IMR-90 (cell line): ENCODE measurements at regions not wholly inside any gene's neighbourhood (a gene's known extent, or its start where the extent isn't known, plus 50 kb on each side); places are given as distances from the start of the nearest gene placed in this dataset.

Source experiments
- ATAC-seq: fragments of 200-7000 bp; cut with Tn5 transposase; 2 replicates; pipeline ENCODE4 v1.9.1; 2020; ENCODE audit warnings: low read depth, mild to moderate bottlenecking, moderate library complexity
- BruUV-seq: library from RNA; stranded (reverse); fragments of 400-500 nt; replicated peaks from 2 replicates; lab custom pipeline; 2021; lab: Mats Ljungman, UMichigan
- CTCF ChIA-PET: fragments of 300-600 bp; formaldehyde crosslinking; extraction: SDS; loops from one replicate; lab custom pipeline; 2021; ENCODE audit warnings: antibody characterized with exemption; lab: Yijun Ruan, JAX
- POLR2A ChIA-PET: fragments of 300-600 bp; sonication (Branson Sonifier 250); formaldehyde crosslinking; loops from one replicate; lab custom pipeline; 2022; ENCODE audit warnings: antibody characterized with exemption; ENCODE audit not compliant: unreplicated experiment; lab: Charles Lee
- DNase-seq: peaks from one replicate; pipeline ENCODE4 v3.0.0; 2013
- H2AFZ ChIP-seq: replicated peaks from 2 replicates; pipeline ENCODE3; 2013; ENCODE audit warnings: low read length, mild to moderate bottlenecking; ENCODE audit not compliant: poor library complexity
- H2AK5ac ChIP-seq: 2 replicates; pipeline ENCODE4 v1.6.1; 2013; ENCODE audit warnings: low read depth, low read length, inconsistent platforms
- H2AK9ac ChIP-seq: replicated peaks from 2 replicates; pipeline ENCODE3; 2013; ENCODE audit warnings: mild to moderate bottlenecking, low read depth, low read length, moderate library complexity; ENCODE audit not compliant: poor library complexity
- H2BK120ac ChIP-seq: 2 replicates; pipeline ENCODE4 v1.6.1; 2013; ENCODE audit warnings: low read depth, low read length, inconsistent platforms
- H2BK15ac ChIP-seq: 3 replicates; pipeline ENCODE4 v1.6.1; 2013; ENCODE audit warnings: low read depth, low read length, inconsistent platforms
- H2BK20ac ChIP-seq: 2 replicates; pipeline ENCODE4 v1.6.1; 2013; ENCODE audit warnings: low read depth, mild to moderate bottlenecking, inconsistent platforms, low read length, moderate library complexity
- H2BK5ac ChIP-seq: 2 replicates; pipeline ENCODE4 v1.6.1; 2013; ENCODE audit warnings: mild to moderate bottlenecking, low read depth, low read length, inconsistent platforms; ENCODE audit not compliant: poor library complexity, severe bottlenecking
- H3K14ac ChIP-seq: replicated peaks from 2 replicates; pipeline ENCODE4 v1.6.1; 2013; ENCODE audit warnings: low read depth, low read length, inconsistent platforms
- H3K18ac ChIP-seq: 2 replicates; pipeline ENCODE4 v1.6.1; 2013; ENCODE audit warnings: low read depth, low read length, control low read depth
- H3K23ac ChIP-seq: 2 replicates; pipeline ENCODE4 v1.6.1; 2013; ENCODE audit warnings: low read depth, low read length, inconsistent platforms
- H3K27ac ChIP-seq: 2 replicates; pipeline ENCODE4 v1.5.1; 2013; ENCODE audit warnings: mild to moderate bottlenecking, control low read depth, low read length; ENCODE audit not compliant: insufficient read depth
- H3K27me3 ChIP-seq: 2 replicates; pipeline ENCODE4 v1.6.1; 2013; ENCODE audit warnings: low read length; ENCODE audit not compliant: control insufficient read depth, insufficient read depth
- H3K36me3 ChIP-seq: 2 replicates; pipeline ENCODE4 v1.6.1; 2013; ENCODE audit warnings: low read length, mixed read lengths; ENCODE audit not compliant: control insufficient read depth, insufficient read depth
- H3K4ac ChIP-seq: 2 replicates; pipeline ENCODE4 v1.6.1; 2013; ENCODE audit warnings: low read depth, low read length, inconsistent platforms
- H3K4me1 ChIP-seq: 2 replicates; pipeline ENCODE4 v1.6.1; 2013; ENCODE audit warnings: low read length, mixed read lengths; ENCODE audit not compliant: control insufficient read depth, insufficient read depth
- H3K4me2 ChIP-seq: 2 replicates; pipeline ENCODE4 v1.6.1; 2013; ENCODE audit warnings: low read depth, mild to moderate bottlenecking, control low read depth, low read length, moderate library complexity
- H3K4me3 ChIP-seq: 2 replicates; pipeline ENCODE4 v1.5.1; 2013; ENCODE audit warnings: low read depth, mild to moderate bottlenecking, control low read depth, low read length, moderate library complexity; ENCODE audit not compliant: insufficient read depth
- H3K56ac ChIP-seq: 2 replicates; pipeline ENCODE4 v1.6.1; 2013; ENCODE audit warnings: low read length, inconsistent platforms; ENCODE audit not compliant: insufficient read depth; ENCODE audit errors: extremely low read depth
- H3K79me1 ChIP-seq, 2 experiments: 2 replicates each; pipeline ENCODE4 v1.6.1; 2013; ENCODE audit warnings: low read length in 2 of 2, inconsistent platforms in 1 of 2, low read depth in 1 of 2
- H3K9ac ChIP-seq: 2 replicates; pipeline ENCODE4 v1.6.1; 2013; ENCODE audit warnings: low read depth, low read length, control low read depth
- H3K9me1 ChIP-seq: 2 replicates; pipeline ENCODE4 v1.6.1; 2013; ENCODE audit warnings: low read length, inconsistent platforms; ENCODE audit not compliant: insufficient read depth
- H3K9me3 ChIP-seq: 2 replicates; pipeline ENCODE4 v1.6.1; 2013; ENCODE audit warnings: low read length; ENCODE audit not compliant: control insufficient read depth, insufficient read depth
- H4K20me1 ChIP-seq: 2 replicates; pipeline ENCODE4 v1.6.1; 2013; ENCODE audit warnings: low read length, inconsistent platforms; ENCODE audit not compliant: insufficient read depth
- H4K5ac ChIP-seq: 2 replicates; pipeline ENCODE4 v1.6.1; 2013; ENCODE audit warnings: mild to moderate bottlenecking, low read depth, low read length, control low read depth
- H4K8ac ChIP-seq, 2 experiments: 2 replicates each; pipeline ENCODE4 v1.6.1; 2013; ENCODE audit warnings: low read depth in 2 of 2, low read length in 2 of 2, control low read depth in 1 of 2, inconsistent platforms in 1 of 2
- H4K91ac ChIP-seq: 2 replicates; pipeline ENCODE4 v1.6.1; 2013; ENCODE audit warnings: low read depth, low read length, inconsistent platforms; ENCODE audit not compliant: insufficient read depth
- CEBPB ChIP-seq: IDR thresholded peaks from 2 replicates; pipeline ENCODE4 v1.6.1; 2012; ENCODE audit warnings: low read depth, low read length, improper control_type of control experiment
- CHD1 ChIP-seq: IDR thresholded peaks from 2 replicates; pipeline ENCODE4 v1.6.1; 2012; ENCODE audit warnings: low read depth, low read length, improper control_type of control experiment
- CTCF ChIP-seq: conservative IDR thresholded peaks from 2 replicates; pipeline ENCODE4 v1.5.1; 2012; ENCODE audit warnings: mild to moderate bottlenecking, low read depth, low read length, improper control_type of control experiment
- FOS ChIP-seq: fragments of 150-350 bp; IDR thresholded peaks from 2 replicates; pipeline ENCODE4 v1.6.1; 2016; ENCODE audit warnings: low read depth, low read length
- MAFK ChIP-seq: IDR thresholded peaks from 2 replicates; pipeline ENCODE4 v1.6.1; 2012; ENCODE audit warnings: low read depth, low read length, improper control_type of control experiment
- MAZ ChIP-seq: IDR thresholded peaks from 2 replicates; pipeline ENCODE4 v1.6.1; 2012; ENCODE audit warnings: low read depth, mild to moderate bottlenecking, low read length, improper control_type of control experiment, moderate library complexity, borderline replicate concordance
- MXI1 ChIP-seq: IDR thresholded peaks from 2 replicates; pipeline ENCODE4 v1.6.1; 2012; ENCODE audit warnings: low read depth, mild to moderate bottlenecking, low read length, moderate library complexity, borderline replicate concordance
- NFE2L2 ChIP-seq: fragments of 150-350 bp; IDR thresholded peaks from 2 replicates; pipeline ENCODE4 v1.6.1; 2016; ENCODE audit warnings: low read depth, mild to moderate bottlenecking, low read length
- POLR2A ChIP-seq: IDR thresholded peaks from 2 replicates; pipeline ENCODE4 v1.6.1; 2012; ENCODE audit warnings: mild to moderate bottlenecking, low read depth, low read length
- RAD21 ChIP-seq: IDR thresholded peaks from 2 replicates; pipeline ENCODE4 v1.6.1; 2012; ENCODE audit warnings: low read length, improper control_type of control experiment
- RCOR1 ChIP-seq: IDR thresholded peaks from 2 replicates; pipeline ENCODE4 v1.6.1; 2012; ENCODE audit warnings: mild to moderate bottlenecking, low read length, improper control_type of control experiment; ENCODE audit not compliant: insufficient replicate concordance
- RFX5 ChIP-seq: IDR thresholded peaks from 2 replicates; pipeline ENCODE4 v1.8.0; 2012; ENCODE audit warnings: low read depth, mild to moderate bottlenecking, low read length, moderate library complexity
- SMC3 ChIP-seq: fragments of 150-350 bp; IDR thresholded peaks from 2 replicates; pipeline ENCODE4 v1.6.1; 2016; ENCODE audit warnings: low read depth, mild to moderate bottlenecking, antibody characterized with exemption, low read length, moderate library complexity
- WGBS, 2 experiments: methylation state at CpG; one replicate each; pipeline versions ENCODE4 v1.1.5 to v1.1.7; 2013; ENCODE audit warnings: missing lambda C conversion rate in 2 of 2; ENCODE audit not compliant: insufficient read length in 1 of 2; ENCODE audit errors: extremely low coverage in 2 of 2; 5-methylcytosine and 5-hydroxymethylcytosine counted together
- dilution Hi-C: fragments of 300-500 bp; cut with HindIII; formaldehyde crosslinking; loops from one replicate; pipeline ENCODE4 v1.14.3; 2018; ENCODE audit warnings: low sequenced_read_pairs; ENCODE audit not compliant: unreplicated experiment
- in situ Hi-C: fragments of 300-500 bp; cut with MboI; formaldehyde crosslinking; loops from 3 replicates; pipeline ENCODE4 v1.14.3; 2019; ENCODE audit warnings: low sequenced_read_pairs, inconsistent platforms, mixed read lengths
- intact Hi-C: fragments of 100-400 bp; cut with micrococcal nuclease; formaldehyde crosslinking; loops from 2 replicates; pipeline ENCODE4 v1.10.0; 2022

DNA sequence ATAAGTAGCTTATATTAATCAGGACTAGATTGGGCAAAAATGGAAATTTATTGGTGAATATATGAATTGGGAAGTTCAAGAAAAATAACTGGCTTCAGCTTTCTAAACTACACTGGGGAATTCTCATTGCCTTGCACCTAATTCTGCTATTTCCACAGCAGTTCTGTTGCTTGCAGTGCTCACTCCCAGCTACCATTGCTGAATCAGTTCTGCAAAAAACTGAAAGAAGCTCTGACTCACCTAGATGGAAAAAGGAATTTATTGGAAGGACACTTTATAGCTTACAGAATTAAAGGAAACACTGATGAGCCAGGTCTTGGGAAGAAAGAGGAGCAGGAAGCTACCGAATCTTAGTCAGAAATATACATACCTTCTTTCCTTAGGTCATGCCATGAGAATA lies 60.3 kb upstream of the ACVR1 start:
- H4K8ac ChIP-seq: no peak overlapping the region
- H2AK5ac ChIP-seq: no peak overlapping the region
- H2BK5ac ChIP-seq: no peak overlapping the region
- intact Hi-C loops: no loop called here
- H2BK15ac ChIP-seq: no peak overlapping the region
- H3K36me3 ChIP-seq: no peaks in the 10 kb centered on the region
- no peak overlapping the region for H3K4me3 ChIP-seq
- WGBS, 2 experiments: no CpG with 5 or more reads among the region's 1 CpG
- dilution Hi-C loops: no loop called here
- H3K27me3 ChIP-seq: peaks cover 5% of the 10 kb centered on the region
- H3K4me2 ChIP-seq: no peak overlapping the region
- H3K4ac ChIP-seq: no peak overlapping the region
- H3K14ac ChIP-seq: no peak overlapping the region
- no peak overlapping the region for H2BK20ac ChIP-seq
- H3K79me1 ChIP-seq: no peaks in the 10 kb centered on the region
- DNase-seq: no peak
- ChIA-PET POLR2A (no interaction called here), CTCF (no interaction called here)
- ATAC-seq: no peak
- H3K23ac ChIP-seq: no peak overlapping the region
- no peak overlapping the region for H3K9ac ChIP-seq
- no peaks in the 10 kb centered on the region for H3K4me1 ChIP-seq
- no peaks in the 10 kb centered on the region for H3K9me1 ChIP-seq
- in situ Hi-C loops: no loop called here
- TF ChIP-seq NFE2L2: no peak
- TF ChIP-seq MXI1: no peak
- no peak for TF ChIP-seq MAZ
- TF ChIP-seq RAD21: no peak
- TF ChIP-seq CHD1: no peak
- no peak for TF ChIP-seq RFX5
- no peak for TF ChIP-seq CEBPB
- no peak for TF ChIP-seq FOS
- no peak for TF ChIP-seq CTCF
- TF ChIP-seq POLR2A: no peak
- TF ChIP-seq RCOR1: no peak
- no peak for TF ChIP-seq MAFK
- TF ChIP-seq SMC3: no peak
- no TSS peak for BruUV-seq
- H4K5ac ChIP-seq: no peak overlapping the region
- H2AFZ ChIP-seq: no peak overlapping the region
- no peak overlapping the region for H3K56ac ChIP-seq
- H2BK120ac ChIP-seq: no peak overlapping the region
- no peaks in the 10 kb centered on the region for H4K20me1 ChIP-seq
- H2AK9ac ChIP-seq: no peak overlapping the region
- no peak overlapping the region for H3K27ac ChIP-seq
- no peak overlapping the region for H3K18ac ChIP-seq
- H3K9me3 ChIP-seq: no peaks in the 10 kb centered on the region
- H4K91ac ChIP-seq: no peak overlapping the region
